Ishikawa (cell line): ENCODE measurements at regions not wholly inside any gene's neighbourhood (a gene's known extent, or its start where the extent isn't known, plus 50 kb on each side); places are given as distances from the start of the nearest gene placed in this dataset.

ENCODE experiments used
- CEBPB ChIP-seq: IDR thresholded peaks from 2 replicates; pipeline ENCODE4 v1.6.1; 2012
- CREB1 ChIP-seq: IDR thresholded peaks from 2 replicates; pipeline ENCODE4 v1.6.1; 2012; ENCODE audit warnings: low read depth
- EGR1 ChIP-seq: IDR thresholded peaks from 2 replicates; pipeline ENCODE4 v1.6.1; 2012
- EP300 ChIP-seq: IDR thresholded peaks from 2 replicates; pipeline ENCODE4 v1.6.1; 2012; ENCODE audit warnings: borderline replicate concordance
- FOXM1 ChIP-seq: IDR thresholded peaks from 2 replicates; pipeline ENCODE4 v1.6.1; 2012; ENCODE audit warnings: low read depth, borderline replicate concordance
- NFIC ChIP-seq: IDR thresholded peaks from 2 replicates; pipeline ENCODE4 v1.6.1; 2012
- RAD21 ChIP-seq: IDR thresholded peaks from 2 replicates; pipeline ENCODE4 v1.6.1; 2012; ENCODE audit warnings: low read depth
- TAF1 ChIP-seq: IDR thresholded peaks from 2 replicates; pipeline ENCODE4 v1.6.1; 2012; ENCODE audit warnings: low read depth, mild to moderate bottlenecking
- TCF12 ChIP-seq: IDR thresholded peaks from 2 replicates; pipeline ENCODE4 v1.6.1; 2012; ENCODE audit warnings: low read depth
- TEAD4 ChIP-seq: IDR thresholded peaks from 2 replicates; pipeline ENCODE4 v1.6.1; 2012
- YY1 ChIP-seq: IDR thresholded peaks from 2 replicates; pipeline ENCODE4 v1.6.1; 2012; ENCODE audit warnings: low read depth
- ZBTB7A ChIP-seq: IDR thresholded peaks from 2 replicates; pipeline ENCODE4 v1.6.1; 2012; ENCODE audit warnings: low read depth
- TF ChIP-seq, protein P1 (sequence below): IDR thresholded peaks from 2 replicates; pipeline ENCODE4 v1.6.1; 2012
- TF ChIP-seq, protein P2 (sequence below): IDR thresholded peaks from 2 replicates; pipeline ENCODE4 v1.6.1; 2012; ENCODE audit warnings: low read depth, mild to moderate bottlenecking
- TF ChIP-seq, protein P3 (sequence below): IDR thresholded peaks from 2 replicates; pipeline ENCODE4 v1.6.1; 2012

GRCh38 chr2:217501887-217502286 lies 500.9 kb downstream of the TNS1 start:
- TF ChIP-seq YY1 = no peak
- TF ChIP-seq, protein P1, sequence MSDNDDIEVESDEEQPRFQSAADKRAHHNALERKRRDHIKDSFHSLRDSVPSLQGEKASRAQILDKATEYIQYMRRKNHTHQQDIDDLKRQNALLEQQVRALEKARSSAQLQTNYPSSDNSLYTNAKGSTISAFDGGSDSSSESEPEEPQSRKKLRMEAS = no peak
- no peak for TF ChIP-seq ZBTB7A
- no peak for TF ChIP-seq CEBPB
- TF ChIP-seq EP300 = no peak
- TF ChIP-seq TEAD4 = no peak
- TF ChIP-seq TAF1 = no peak
- TF ChIP-seq CREB1 = no peak
- TF ChIP-seq FOXM1 = no peak

GRCh38 chr2:217497843-217498377 lies 504.9 kb downstream of the TNS1 start:
- TF ChIP-seq, protein P2, sequence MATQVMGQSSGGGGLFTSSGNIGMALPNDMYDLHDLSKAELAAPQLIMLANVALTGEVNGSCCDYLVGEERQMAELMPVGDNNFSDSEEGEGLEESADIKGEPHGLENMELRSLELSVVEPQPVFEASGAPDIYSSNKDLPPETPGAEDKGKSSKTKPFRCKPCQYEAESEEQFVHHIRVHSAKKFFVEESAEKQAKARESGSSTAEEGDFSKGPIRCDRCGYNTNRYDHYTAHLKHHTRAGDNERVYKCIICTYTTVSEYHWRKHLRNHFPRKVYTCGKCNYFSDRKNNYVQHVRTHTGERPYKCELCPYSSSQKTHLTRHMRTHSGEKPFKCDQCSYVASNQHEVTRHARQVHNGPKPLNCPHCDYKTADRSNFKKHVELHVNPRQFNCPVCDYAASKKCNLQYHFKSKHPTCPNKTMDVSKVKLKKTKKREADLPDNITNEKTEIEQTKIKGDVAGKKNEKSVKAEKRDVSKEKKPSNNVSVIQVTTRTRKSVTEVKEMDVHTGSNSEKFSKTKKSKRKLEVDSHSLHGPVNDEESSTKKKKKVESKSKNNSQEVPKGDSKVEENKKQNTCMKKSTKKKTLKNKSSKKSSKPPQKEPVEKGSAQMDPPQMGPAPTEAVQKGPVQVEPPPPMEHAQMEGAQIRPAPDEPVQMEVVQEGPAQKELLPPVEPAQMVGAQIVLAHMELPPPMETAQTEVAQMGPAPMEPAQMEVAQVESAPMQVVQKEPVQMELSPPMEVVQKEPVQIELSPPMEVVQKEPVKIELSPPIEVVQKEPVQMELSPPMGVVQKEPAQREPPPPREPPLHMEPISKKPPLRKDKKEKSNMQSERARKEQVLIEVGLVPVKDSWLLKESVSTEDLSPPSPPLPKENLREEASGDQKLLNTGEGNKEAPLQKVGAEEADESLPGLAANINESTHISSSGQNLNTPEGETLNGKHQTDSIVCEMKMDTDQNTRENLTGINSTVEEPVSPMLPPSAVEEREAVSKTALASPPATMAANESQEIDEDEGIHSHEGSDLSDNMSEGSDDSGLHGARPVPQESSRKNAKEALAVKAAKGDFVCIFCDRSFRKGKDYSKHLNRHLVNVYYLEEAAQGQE = no peak
- TF ChIP-seq NFIC (no peak), ZBTB7A (no peak), EGR1 (no peak), CREB1 (no peak), TAF1 (no peak), CEBPB (no peak)
- TF ChIP-seq, protein P3, sequence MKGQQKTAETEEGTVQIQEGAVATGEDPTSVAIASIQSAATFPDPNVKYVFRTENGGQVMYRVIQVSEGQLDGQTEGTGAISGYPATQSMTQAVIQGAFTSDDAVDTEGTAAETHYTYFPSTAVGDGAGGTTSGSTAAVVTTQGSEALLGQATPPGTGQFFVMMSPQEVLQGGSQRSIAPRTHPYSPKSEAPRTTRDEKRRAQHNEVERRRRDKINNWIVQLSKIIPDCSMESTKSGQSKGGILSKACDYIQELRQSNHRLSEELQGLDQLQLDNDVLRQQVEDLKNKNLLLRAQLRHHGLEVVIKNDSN = no peak
- TF ChIP-seq, protein P1 = no peak

GRCh38 chr2:217494557-217494956 lies 508.2 kb downstream of the TNS1 start:
- no peak for TF ChIP-seq NFIC
- TF ChIP-seq EGR1 = no peak
- TF ChIP-seq, protein P1 = no peak
- no peak for TF ChIP-seq FOXM1
- no peak for TF ChIP-seq CEBPB
- TF ChIP-seq YY1 = no peak
- no peak for TF ChIP-seq TCF12
- TF ChIP-seq, protein P2 = no peak
- no peak for TF ChIP-seq ZBTB7A
- TF ChIP-seq, protein P3 = no peak
- TF ChIP-seq CREB1 = no peak
- TF ChIP-seq EP300 = no peak
- no peak for TF ChIP-seq TAF1
- no peak for TF ChIP-seq RAD21
- TF ChIP-seq TEAD4 = no peak

- TF ChIP-seq, protein P2 = no peak
- TF ChIP-seq, protein P3 = no peak
- TF ChIP-seq TCF12 (no peak), EP300 (no peak), NFIC (no peak), TAF1 (no peak), YY1 (no peak), CREB1 (no peak), ZBTB7A (no peak)
- TF ChIP-seq, protein P1 = no peak
Measured at GRCh38 chr2:217491271-217491670, 511.5 kb downstream of the TNS1 start.
